ENCODE measurements at regions not wholly inside any gene's neighbourhood (a gene's known extent, or its start where the extent isn't known, plus 50 kb on each side); places are given as distances from the start of the nearest gene placed in this dataset.

DNA sequence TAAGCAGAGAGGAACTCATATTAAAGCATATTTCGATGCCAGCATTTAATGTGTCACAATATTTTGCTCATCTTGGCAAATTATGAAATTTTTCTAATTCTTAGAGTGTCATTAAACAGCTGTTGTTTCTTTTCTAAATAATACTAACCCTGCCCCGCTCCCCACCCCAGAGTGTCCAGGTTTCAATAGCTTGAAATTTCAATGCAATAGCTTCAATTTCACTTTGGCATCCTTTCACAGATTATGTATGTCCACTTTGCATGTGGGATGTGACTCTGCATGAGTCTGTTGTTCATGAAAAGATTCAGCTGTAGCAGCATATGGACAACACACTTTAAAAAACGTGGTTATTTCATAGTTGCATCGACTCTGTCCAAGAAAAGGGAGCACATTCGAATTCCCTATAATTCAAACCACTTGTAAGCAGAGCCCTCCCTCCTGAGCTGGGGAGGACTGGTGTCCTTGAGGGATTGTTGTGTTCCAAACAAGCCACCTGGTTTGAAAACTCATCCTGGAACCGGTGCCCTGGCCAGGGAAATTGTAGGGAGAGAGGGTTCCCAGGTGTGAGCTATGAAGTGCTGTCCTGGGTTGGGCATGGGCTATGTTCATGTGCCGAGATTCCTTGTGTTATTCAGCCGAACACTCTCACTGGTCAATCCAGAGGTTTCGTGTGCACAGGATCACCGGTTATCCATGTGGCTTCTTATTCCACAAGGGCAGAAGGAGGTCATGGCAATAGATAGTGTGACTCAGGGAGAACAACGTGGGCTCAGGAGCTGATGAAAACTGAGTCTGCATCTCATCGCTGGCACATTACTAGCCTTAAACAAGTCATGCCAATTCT is 64.6 kb upstream of the CREB5 start:
- DNase-seq, result no peak
- H3K27me3 ChIP-seq (ENCODE audit: control insufficient read depth, insufficient read depth, low read length), result no peaks in the 10 kb centered on the region
- H3K27ac ChIP-seq (ENCODE audit: low read length), result no peak overlapping the region
- H3K36me3 ChIP-seq (ENCODE audit: control insufficient read depth, insufficient read depth, low read length), result no peaks in the 10 kb centered on the region
- H3K4me3 ChIP-seq (ENCODE audit: low read length), result no peak overlapping the region
- H3K9me3 ChIP-seq (ENCODE audit: control insufficient read depth, low read depth, low read length), result no peaks in the 10 kb centered on the region
- WGBS (ENCODE audit: insufficient coverage, low lambda C conversion rate), result 58% methylated on average over 1 of the region's 12 CpGs
- peaks cover 18% of the 10 kb centered on the region for H3K4me1 ChIP-seq (ENCODE audit: control insufficient read depth, insufficient read depth, low read length)

DNA sequence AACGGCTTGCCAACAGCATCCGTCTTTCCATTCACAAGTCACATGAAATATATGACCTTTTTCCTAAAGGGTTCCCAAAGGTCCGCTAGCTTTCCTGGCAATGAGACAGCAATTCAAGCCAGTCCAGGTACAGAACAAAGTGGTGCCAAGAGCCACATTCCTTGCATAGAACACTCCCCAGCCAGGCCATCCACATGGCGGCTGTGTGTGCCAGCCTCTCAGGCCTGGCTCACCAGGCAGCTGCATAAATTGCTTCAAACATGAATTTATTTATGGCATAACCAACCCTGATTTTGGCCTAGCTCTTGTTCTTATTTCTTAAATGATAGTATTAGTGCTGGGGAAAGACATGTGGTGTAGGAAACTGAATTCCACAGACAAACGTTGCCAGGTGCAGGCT is 63.7 kb upstream of the CREB5 start:
- no peaks in the 10 kb centered on the region for H3K9me3 ChIP-seq (ENCODE audit: control insufficient read depth, low read depth, low read length)
- H3K4me3 ChIP-seq (ENCODE audit: low read length), result no peak overlapping the region
- H3K27ac ChIP-seq (ENCODE audit: low read length), result no peak overlapping the region
- WGBS (ENCODE audit: insufficient coverage, low lambda C conversion rate), result no CpG with 5 or more reads among the region's 5 CpGs
- H3K4me1 ChIP-seq (ENCODE audit: control insufficient read depth, insufficient read depth, low read length), result peaks cover 18% of the 10 kb centered on the region
- H3K27me3 ChIP-seq (ENCODE audit: control insufficient read depth, insufficient read depth, low read length), result no peaks in the 10 kb centered on the region
- DNase-seq, result no peak
- no peaks in the 10 kb centered on the region for H3K36me3 ChIP-seq (ENCODE audit: control insufficient read depth, insufficient read depth, low read length)

DNA sequence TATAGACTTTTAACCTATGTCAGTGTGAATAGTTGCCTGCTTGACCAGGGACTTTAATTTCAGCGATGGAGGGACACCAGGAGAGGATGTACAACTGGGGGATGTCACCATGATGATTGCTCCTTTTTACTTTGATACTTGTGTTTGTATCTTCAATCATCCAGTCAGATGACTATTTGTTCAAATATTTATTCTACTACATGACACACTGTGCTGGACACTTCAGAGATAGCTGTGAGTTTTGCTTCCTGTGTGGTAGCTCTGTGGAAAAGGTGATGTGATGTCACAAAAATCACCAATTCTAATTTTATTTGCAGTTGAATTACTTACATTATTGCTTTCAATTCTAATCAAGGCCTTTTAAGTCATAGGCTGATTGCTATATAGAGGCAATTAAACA is 62.7 kb upstream of the CREB5 start:
- H3K4me1 ChIP-seq (ENCODE audit: control insufficient read depth, insufficient read depth, low read length), result peaks cover 19% of the 10 kb centered on the region
- H3K27ac ChIP-seq (ENCODE audit: low read length), result no peak overlapping the region
- H3K4me3 ChIP-seq (ENCODE audit: low read length), result no peak overlapping the region
- no CpG with 5 or more reads among the region's 1 CpG for WGBS (ENCODE audit: insufficient coverage, low lambda C conversion rate)
- no peaks in the 10 kb centered on the region for H3K36me3 ChIP-seq (ENCODE audit: control insufficient read depth, insufficient read depth, low read length)
- no peaks in the 10 kb centered on the region for H3K9me3 ChIP-seq (ENCODE audit: control insufficient read depth, low read depth, low read length)
- DNase-seq, result no peak
- no peaks in the 10 kb centered on the region for H3K27me3 ChIP-seq (ENCODE audit: control insufficient read depth, insufficient read depth, low read length)

DNA sequence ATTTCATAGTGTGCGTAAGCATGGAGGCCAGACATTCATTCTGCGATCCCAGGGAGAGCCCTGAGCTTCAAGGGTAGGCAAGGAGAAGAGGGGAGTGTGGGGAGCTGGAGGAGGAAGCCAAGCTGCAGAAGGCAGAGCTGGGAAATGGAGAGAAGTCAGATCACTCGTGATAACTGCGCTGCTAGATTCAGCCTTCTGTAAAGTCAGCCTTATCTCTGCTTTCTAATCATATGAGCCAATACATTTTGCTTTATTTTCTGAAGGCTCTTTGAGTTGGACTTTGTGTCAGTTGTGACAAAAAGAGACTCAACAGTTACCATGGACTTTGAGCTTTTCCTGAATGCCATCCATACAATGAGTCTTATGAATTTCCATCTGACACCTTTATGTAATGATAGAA is 61.7 kb upstream of the CREB5 start:
- 100% methylated on average over 1 of the region's 4 CpGs for WGBS (ENCODE audit: insufficient coverage, low lambda C conversion rate)
- Histone ChIP-seq H3K4me3 (ENCODE audit: low read length) (no peak overlapping the region), H3K4me1 (ENCODE audit: control insufficient read depth, insufficient read depth, low read length) (peaks cover 28% of the 10 kb centered on the region), H3K9me3 (ENCODE audit: control insufficient read depth, low read depth, low read length) (no peaks in the 10 kb centered on the region), H3K36me3 (ENCODE audit: control insufficient read depth, insufficient read depth, low read length) (no peaks in the 10 kb centered on the region), H3K27me3 (ENCODE audit: control insufficient read depth, insufficient read depth, low read length) (no peaks in the 10 kb centered on the region), H3K27ac (ENCODE audit: low read length) (peak overlapping the region; percentile 59)
- peak; percentile 70 to 87 for DNase-seq

DNA sequence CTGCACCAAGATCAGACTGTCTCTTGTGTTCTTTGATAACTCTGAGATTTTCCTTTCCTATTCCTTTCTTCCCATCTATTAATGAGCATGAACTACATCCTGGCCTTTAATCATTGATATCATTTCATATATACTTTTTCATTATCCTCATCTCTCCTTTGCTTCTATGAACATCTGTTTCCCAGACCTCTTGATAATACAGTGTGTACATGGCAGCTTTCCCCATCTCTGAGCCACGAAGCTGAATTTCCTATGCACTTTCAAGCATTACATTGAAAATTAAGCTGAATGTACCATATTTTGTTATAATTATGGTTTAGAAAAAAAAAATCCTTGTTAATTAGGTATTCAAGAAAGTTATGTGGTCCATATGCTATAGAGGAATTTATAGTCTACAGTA is 60.9 kb upstream of the CREB5 start:
- H3K36me3 ChIP-seq (ENCODE audit: control insufficient read depth, insufficient read depth, low read length), result no peaks in the 10 kb centered on the region
- H3K4me1 ChIP-seq (ENCODE audit: control insufficient read depth, insufficient read depth, low read length), result peaks cover 36% of the 10 kb centered on the region
- no peaks in the 10 kb centered on the region for H3K9me3 ChIP-seq (ENCODE audit: control insufficient read depth, low read depth, low read length)
- no peak overlapping the region for H3K4me3 ChIP-seq (ENCODE audit: low read length)
- H3K27me3 ChIP-seq (ENCODE audit: control insufficient read depth, insufficient read depth, low read length), result no peaks in the 10 kb centered on the region
- H3K27ac ChIP-seq (ENCODE audit: low read length), result peak overlapping the region; percentile 17
- no peak for DNase-seq
- no CpG with 5 or more reads among the region's 1 CpG for WGBS (ENCODE audit: insufficient coverage, low lambda C conversion rate)

DNA sequence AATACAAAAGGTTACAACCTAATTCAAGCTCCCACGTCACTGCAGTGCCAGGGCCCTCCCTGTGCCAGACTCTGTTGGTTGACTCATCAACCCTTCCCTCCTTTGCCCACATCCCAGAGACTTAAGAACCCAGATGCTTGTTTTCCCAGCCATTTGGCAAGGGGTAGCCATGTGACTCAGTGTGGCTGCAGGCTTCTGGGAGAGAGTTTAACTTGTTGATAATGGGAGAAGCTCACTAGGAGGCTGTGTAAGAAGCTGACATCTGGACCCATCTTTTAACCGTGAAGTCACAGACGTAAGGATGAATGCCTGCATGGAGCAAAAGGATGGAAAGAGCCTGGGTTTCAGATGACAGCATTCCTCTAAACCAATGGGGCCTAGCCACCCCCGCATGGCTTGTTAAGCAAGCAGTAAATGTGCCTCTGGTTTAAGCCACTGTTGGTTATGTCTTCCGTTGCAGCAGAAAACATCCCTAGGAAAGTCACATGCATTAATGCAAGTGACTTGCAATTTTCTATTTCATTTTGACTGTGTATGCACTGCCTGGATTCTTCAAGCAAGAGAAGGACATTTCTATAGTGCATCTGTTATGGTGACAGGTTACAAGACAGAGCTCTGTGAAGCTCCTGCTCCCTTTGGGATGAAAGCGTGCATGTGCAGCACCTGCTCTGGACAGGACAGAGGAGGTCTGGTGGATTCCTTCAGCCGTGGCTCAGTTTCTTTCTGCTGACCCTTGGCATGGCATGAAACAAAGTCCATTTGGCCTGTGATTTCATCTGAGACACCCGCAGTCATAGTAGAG is 57.5 kb upstream of the CREB5 start:
- H3K27ac ChIP-seq (ENCODE audit: low read length), result peak overlapping the region; percentile 77
- no peak overlapping the region for H3K4me3 ChIP-seq (ENCODE audit: low read length)
- 40% methylated on average over 1 of the region's 8 CpGs for WGBS (ENCODE audit: insufficient coverage, low lambda C conversion rate)
- H3K9me3 ChIP-seq (ENCODE audit: control insufficient read depth, low read depth, low read length), result no peaks in the 10 kb centered on the region
- H3K4me1 ChIP-seq (ENCODE audit: control insufficient read depth, insufficient read depth, low read length), result peaks cover 32% of the 10 kb centered on the region
- no peaks in the 10 kb centered on the region for H3K36me3 ChIP-seq (ENCODE audit: control insufficient read depth, insufficient read depth, low read length)
- H3K27me3 ChIP-seq (ENCODE audit: control insufficient read depth, insufficient read depth, low read length), result no peaks in the 10 kb centered on the region
- peak in 1 of 2 donors; percentile 37 for DNase-seq

DNA sequence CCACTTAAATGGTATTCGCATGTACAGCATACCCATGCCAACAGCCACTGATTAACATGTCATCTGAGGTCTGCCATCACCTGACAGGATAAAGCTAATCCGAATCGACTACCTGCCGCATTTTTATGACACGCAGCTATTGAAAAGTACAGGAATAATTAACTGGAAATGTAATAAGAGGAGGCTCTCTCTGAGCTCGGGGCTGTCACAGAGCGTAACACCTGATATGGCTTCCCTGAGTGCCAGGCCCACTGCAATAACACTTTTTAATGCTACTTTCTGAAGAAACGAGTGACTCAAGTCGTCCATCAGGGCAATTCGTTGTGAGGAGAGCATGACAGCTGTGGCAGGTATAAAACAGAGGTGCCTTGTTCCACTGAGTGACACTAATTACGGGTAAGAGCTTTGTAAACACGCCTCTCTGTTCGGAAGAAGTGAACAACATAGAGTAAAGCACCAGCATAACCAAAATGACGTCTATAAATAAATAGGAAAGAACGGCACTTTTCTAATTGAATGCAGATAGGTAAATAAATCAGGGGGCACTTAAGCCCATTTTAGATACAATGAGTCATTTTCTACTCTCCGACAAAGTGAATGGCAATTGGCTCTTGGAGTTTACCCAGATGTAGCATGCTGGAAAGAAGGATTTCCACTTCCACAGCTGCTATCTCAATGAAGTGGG is 56.5 kb upstream of the CREB5 start:
- peak; percentile 68 to 88 for DNase-seq
- no peaks in the 10 kb centered on the region for H3K9me3 ChIP-seq (ENCODE audit: control insufficient read depth, low read depth, low read length)
- WGBS (ENCODE audit: insufficient coverage, low lambda C conversion rate), result no CpG with 5 or more reads among the region's 16 CpGs
- peaks cover 25% of the 10 kb centered on the region for H3K4me1 ChIP-seq (ENCODE audit: control insufficient read depth, insufficient read depth, low read length)
- no peaks in the 10 kb centered on the region for H3K36me3 ChIP-seq (ENCODE audit: control insufficient read depth, insufficient read depth, low read length)
- H3K27ac ChIP-seq (ENCODE audit: low read length), result peak overlapping the region; percentile 77
- no peaks in the 10 kb centered on the region for H3K27me3 ChIP-seq (ENCODE audit: control insufficient read depth, insufficient read depth, low read length)
- H3K4me3 ChIP-seq (ENCODE audit: low read length), result no peak overlapping the region

DNA sequence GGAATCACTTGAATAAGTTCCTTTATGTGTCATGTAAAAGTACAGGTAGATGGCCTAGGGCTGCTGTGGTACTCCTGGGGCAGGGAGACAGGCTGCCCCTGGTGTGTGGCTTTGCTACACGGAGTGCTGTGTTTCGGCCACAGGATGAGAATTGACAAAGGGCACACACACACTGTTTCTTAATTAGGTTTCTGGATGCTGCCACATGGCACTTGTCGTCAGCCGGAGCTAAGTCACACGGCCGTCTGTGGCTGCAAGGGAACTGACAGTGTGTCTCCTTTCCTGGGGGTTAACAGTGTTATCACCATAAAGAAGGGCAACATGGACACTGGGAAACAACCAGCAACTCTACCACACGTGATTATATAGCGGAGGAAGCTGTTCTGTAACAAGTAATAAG is 55.7 kb upstream of the CREB5 start:
- no peaks in the 10 kb centered on the region for H3K27me3 ChIP-seq (ENCODE audit: control insufficient read depth, insufficient read depth, low read length)
- H3K27ac ChIP-seq (ENCODE audit: low read length), result no peak overlapping the region
- H3K4me3 ChIP-seq (ENCODE audit: low read length), result no peak overlapping the region
- no peaks in the 10 kb centered on the region for H3K9me3 ChIP-seq (ENCODE audit: control insufficient read depth, low read depth, low read length)
- WGBS (ENCODE audit: insufficient coverage, low lambda C conversion rate), result no CpG with 5 or more reads among the region's 8 CpGs
- no peak for DNase-seq
- peaks cover 18% of the 10 kb centered on the region for H3K4me1 ChIP-seq (ENCODE audit: control insufficient read depth, insufficient read depth, low read length)
- no peaks in the 10 kb centered on the region for H3K36me3 ChIP-seq (ENCODE audit: control insufficient read depth, insufficient read depth, low read length)

DNA sequence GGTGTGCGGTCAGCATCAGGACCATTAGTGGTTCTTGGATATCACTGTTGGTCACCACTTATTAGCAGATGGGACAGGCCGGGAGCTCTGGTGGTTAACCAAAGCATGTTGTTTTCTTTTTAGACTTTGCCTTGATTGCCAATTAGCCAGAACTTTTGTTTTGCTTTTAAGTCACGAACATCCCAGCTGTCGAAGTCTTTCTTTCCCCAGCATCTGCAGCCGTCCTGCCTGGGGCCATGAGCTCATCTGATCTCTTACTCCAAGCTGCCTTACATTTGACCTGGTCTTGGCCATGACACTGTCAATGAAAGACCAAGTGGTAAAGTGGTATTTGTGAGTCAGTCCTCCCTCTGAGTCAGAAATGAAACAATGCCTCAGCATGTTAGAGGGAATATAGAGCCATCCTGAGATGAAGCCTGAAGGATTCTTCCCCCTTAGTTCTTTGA is 53.9 kb upstream of the CREB5 start:
- no peak overlapping the region for H3K27ac ChIP-seq (ENCODE audit: low read length)
- DNase-seq, result no peak
- no peaks in the 10 kb centered on the region for H3K27me3 ChIP-seq (ENCODE audit: control insufficient read depth, insufficient read depth, low read length)
- no peaks in the 10 kb centered on the region for H3K9me3 ChIP-seq (ENCODE audit: control insufficient read depth, low read depth, low read length)
- H3K4me1 ChIP-seq (ENCODE audit: control insufficient read depth, insufficient read depth, low read length), result peaks cover 18% of the 10 kb centered on the region
- WGBS (ENCODE audit: insufficient coverage, low lambda C conversion rate), result 92% methylated on average over 2 of the region's 5 CpGs
- no peaks in the 10 kb centered on the region for H3K36me3 ChIP-seq (ENCODE audit: control insufficient read depth, insufficient read depth, low read length)
- H3K4me3 ChIP-seq (ENCODE audit: low read length), result no peak overlapping the region

DNA sequence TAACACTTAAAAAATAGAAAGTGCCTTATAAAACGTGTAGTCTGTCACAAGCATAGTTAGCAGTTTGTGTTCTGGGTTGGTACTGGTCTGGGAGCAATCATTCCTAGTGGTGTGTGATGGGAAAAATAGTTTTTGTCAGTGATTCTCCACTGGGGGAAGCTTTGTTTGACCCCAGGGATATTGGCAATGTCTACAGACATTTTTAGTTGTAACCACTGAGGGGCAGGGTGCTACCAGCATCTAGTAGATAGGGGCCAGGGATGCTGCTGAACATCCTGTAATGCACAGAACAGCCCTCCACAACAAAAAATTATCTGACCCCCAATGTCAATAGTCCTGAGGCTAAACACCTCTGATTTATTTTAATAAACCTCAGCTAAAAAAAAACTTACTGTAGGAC is 51.6 kb upstream of the CREB5 start:
- Histone ChIP-seq H3K36me3 (ENCODE audit: control insufficient read depth, insufficient read depth, low read length) (no peaks in the 10 kb centered on the region), H3K27ac (ENCODE audit: low read length) (no peak overlapping the region), H3K9me3 (ENCODE audit: control insufficient read depth, low read depth, low read length) (no peaks in the 10 kb centered on the region), H3K4me3 (ENCODE audit: low read length) (no peak overlapping the region), H3K27me3 (ENCODE audit: control insufficient read depth, insufficient read depth, low read length) (peaks cover 2% of the 10 kb centered on the region), H3K4me1 (ENCODE audit: control insufficient read depth, insufficient read depth, low read length) (peaks cover 7% of the 10 kb centered on the region)
- 83% methylated on average over 1 of the region's 1 CpG for WGBS (ENCODE audit: insufficient coverage, low lambda C conversion rate)
- DNase-seq, result no peak

Measured in large intestine (tissue), 3 donors.